Motor neuron (in vitro differentiated cells): ENCODE measurements at regions not wholly inside any gene's neighbourhood (a gene's known extent, or its start where the extent isn't known, plus 50 kb on each side); places are given as distances from the start of the nearest gene placed in this dataset.
A peak's percentile ranks its signal among the peaks of the same experiment; 100 is the strongest.

Source experiments
- ATAC-seq, 8 experiments: fragments of 200-7000 bp; cut with Tn5 transposase; replicated peaks in 6 of 8; 2 replicates each; pipeline ENCODE4 v1.8.0; 2021; ENCODE audit warnings: mild to moderate bottlenecking in 8 of 8, moderate library complexity in 8 of 8
- H3K27ac ChIP-seq, 2 donors: fragments of 250-450 bp; sonication (Bioruptor Pico); 2 replicates each; pipeline ENCODE4 v1.9.0; 2021; ENCODE audit warnings: antibody characterized with exemption in 2 of 2, mild to moderate bottlenecking in 2 of 2, moderate library complexity in 1 of 2
- H3K4me1 ChIP-seq, 2 donors: fragments of 250-450 bp; sonication (Bioruptor Pico); replicated peaks in 1 of 2; 2 replicates each; pipeline ENCODE4 v1.6.1; 2021; ENCODE audit warnings: antibody characterized with exemption in 2 of 2, mild to moderate bottlenecking in 2 of 2, moderate library complexity in 1 of 2
- H3K4me3 ChIP-seq, 5 donors: fragments of 250-450 bp; sonication (Bioruptor Pico); 2 replicates each; pipeline ENCODE4 v1.9.0; 2021; ENCODE audit warnings: antibody characterized with exemption in 5 of 5, mild to moderate bottlenecking in 5 of 5, moderate library complexity in 4 of 5
- WGBS, 10 experiments: fragments of 450-650 bp; shearing (Covaris generic); methylation state at CpG; one replicate each; pipeline ENCODE4 v1.0.0; 2022; 5-methylcytosine and 5-hydroxymethylcytosine counted together
- in situ Hi-C, 9 experiments: fragments of 400-800 bp; cut with MboI; loops; one replicate each; pipeline ENCODE4 v1.15.0; 2021; ENCODE audit warnings: low sequenced_read_pairs in 9 of 9, low pct_unique_long_range_greater_than_20kb in 2 of 9; ENCODE audit not compliant: unreplicated experiment in 9 of 9

DNA sequence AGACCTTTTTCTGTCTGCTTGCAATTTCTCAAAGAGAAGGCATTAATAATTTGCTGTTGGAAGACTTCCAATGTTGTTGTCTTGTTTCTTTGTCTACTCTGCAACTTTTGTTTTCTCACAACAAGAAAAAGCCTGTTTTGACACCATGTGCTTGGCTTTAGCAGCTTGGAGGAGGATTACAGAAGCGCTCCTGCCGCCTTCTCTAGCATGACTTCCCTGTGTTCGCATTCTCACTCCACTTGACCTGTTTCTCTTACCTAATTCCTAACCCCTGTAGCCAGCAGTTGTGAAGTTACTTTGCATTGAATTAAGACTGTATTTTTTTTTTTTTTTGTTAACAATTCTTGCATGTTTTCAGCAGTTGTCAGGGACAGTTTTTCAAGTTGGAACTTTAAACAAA lies 235.3 kb upstream of the GOLIM4 start:
- no peak for ATAC-seq
- in situ Hi-C loops = no loop called here

DNA sequence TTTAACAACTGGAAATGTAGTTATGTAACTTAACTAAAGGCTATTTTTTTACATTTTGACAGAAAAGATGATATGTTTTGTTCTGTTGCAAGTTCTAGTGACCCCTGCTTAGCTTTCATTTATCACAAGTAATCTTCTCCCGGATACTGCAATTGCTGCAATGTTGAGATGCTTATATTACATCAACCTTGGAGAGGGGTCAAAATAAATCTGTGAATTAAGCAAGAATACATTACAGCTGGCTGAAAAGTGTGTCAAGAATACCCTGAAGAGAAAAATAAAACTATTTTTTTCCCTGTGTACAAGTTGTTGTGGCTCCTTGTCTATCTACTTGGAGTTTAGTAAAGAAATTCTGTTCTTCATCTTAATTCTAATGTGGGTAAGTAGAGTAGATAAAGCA lies 232.1 kb upstream of the GOLIM4 start:
- ATAC-seq = peak in 1 of 8 experiments; percentile 37
- no peak overlapping the region for H3K4me3 ChIP-seq
- in situ Hi-C loops = no loop called here
- WGBS, 10 experiments = 0 to 83% (median 45%) methylated on average over 1 of the region's 1 CpG; no CpG with 5 or more reads in 5 of the 10 experiments
- no peak overlapping the region for H3K27ac ChIP-seq
- H3K4me1 ChIP-seq = peaks cover 11 to 26% of the 10 kb centered on the region in 2 donors

More for the DNA sequence above, 235.3 kb upstream of the GOLIM4 start:
- WGBS, 10 experiments = 50 to 100% (median 96%) methylated on average over 1 to 3 of the region's 3 CpGs; no CpG with 5 or more reads in 2 of the 10 experiments
- peaks cover 20 to 34% of the 10 kb centered on the region in 2 donors for H3K4me1 ChIP-seq
- H3K27ac ChIP-seq = no peak overlapping the region
- no peak overlapping the region for H3K4me3 ChIP-seq

GRCh38 chr3:168325684-168326083 lies 230.0 kb upstream of the GOLIM4 start:
- H3K4me1 ChIP-seq = peaks cover 4 to 18% of the 10 kb centered on the region in 2 donors
- no peak overlapping the region for H3K4me3 ChIP-seq
- in situ Hi-C loops = no loop called here
- ATAC-seq = peak in 1 of 8 experiments; percentile 41
- H3K27ac ChIP-seq = no peak overlapping the region

DNA sequence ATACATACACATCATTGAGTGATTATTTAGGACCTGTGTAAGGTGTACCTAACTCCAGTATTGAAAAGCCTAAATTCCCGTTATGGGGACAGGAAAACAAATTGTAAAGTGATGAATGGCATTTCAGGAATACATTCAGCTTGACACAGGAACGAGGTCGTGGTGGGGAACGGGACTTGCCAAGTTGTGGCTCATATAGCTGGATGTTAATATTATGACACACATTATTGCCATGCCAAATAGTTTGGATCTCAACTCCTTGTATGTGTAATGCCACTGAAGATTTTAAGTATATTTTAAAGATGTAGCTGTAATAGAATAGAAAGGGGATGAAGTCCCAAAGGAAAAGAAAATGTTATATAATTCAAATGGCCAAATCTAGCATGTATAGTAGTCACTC lies 227.2 kb upstream of the GOLIM4 start:
- Histone ChIP-seq H3K4me1 (peaks cover 0 to 5% of the 10 kb centered on the region in 2 donors), H3K4me3 (no peak overlapping the region), H3K27ac (no peak overlapping the region)
- WGBS, 10 experiments = 2 to 100% (median 75%) methylated on average over 1 to 4 of the region's 4 CpGs
- in situ Hi-C loops = no loop called here
- ATAC-seq = no peak

DNA sequence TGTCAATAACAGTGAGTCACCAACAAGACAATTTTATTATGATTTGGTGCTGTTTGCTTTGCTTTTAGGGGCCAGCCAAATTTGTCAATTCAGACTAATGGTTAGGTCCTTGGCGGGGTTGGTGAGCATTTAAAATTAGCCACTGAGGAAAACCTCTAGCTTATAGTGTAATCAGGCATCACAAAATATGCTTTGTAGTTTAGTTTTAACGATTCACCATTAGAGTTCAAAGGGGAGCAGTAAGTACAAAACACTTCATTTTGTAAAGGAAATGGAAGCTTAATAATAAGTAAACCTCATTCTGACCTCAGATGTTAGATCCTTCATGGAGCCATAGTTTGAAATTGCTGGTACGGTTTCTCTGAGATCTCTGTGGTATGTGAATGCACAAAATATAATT lies 218.4 kb upstream of the GOLIM4 start:
- no peak overlapping the region for H3K27ac ChIP-seq
- in situ Hi-C loops = no loop called here
- ATAC-seq = no peak
- 20 to 100% (median 87%) methylated on average over 1 to 3 of the region's 3 CpGs for WGBS, 10 experiments
- peaks cover 17% of the 10 kb centered on the region in 2 donors for H3K4me1 ChIP-seq
- no peak overlapping the region for H3K4me3 ChIP-seq

DNA sequence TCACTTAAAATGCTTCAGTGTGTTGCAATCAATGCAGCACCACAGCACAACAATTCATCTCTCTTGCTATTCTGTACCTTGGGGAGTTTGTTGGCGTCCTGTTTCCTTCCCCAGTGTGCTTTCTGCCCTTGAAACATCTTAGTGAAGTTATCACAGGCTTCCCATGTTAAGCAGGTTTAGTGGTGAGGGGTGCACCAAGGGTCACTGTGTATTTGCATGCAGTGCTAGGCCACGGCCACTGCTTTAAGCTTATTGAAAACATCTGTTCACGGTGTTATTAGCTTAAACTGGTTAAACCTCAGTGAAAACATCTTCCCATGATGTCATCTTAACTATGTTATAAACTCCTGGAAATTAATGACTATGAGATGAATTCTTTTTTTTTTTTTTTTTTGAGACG lies 217.3 kb upstream of the GOLIM4 start:
- in situ Hi-C loops = no loop called here
- Histone ChIP-seq H3K4me3 (no peak overlapping the region), H3K4me1 (peaks cover 17% of the 10 kb centered on the region in 2 donors), H3K27ac (no peak overlapping the region)
- WGBS, 10 experiments = 18 to 100% (median 64%) methylated on average over 1 to 3 of the region's 4 CpGs; no CpG with 5 or more reads in 3 of the 10 experiments
- peak in 4 of 8 experiments; percentile 13 to 73 (median 45) for ATAC-seq

- in situ Hi-C loops = no loop called here
- peaks cover 5 to 7% of the 10 kb centered on the region in 2 donors for H3K4me1 ChIP-seq
- no peak overlapping the region for H3K4me3 ChIP-seq
- H3K27ac ChIP-seq = no peak overlapping the region
- ATAC-seq = no peak
Measured at GRCh38 chr3:168307893-168308292, 212.2 kb upstream of the GOLIM4 start.

GRCh38 chr3:168295027-168295426 lies 199.3 kb upstream of the GOLIM4 start:
- no peak overlapping the region for H3K4me3 ChIP-seq
- no peak for ATAC-seq
- no peak overlapping the region for H3K27ac ChIP-seq
- H3K4me1 ChIP-seq = peaks cover 5 to 6% of the 10 kb centered on the region in 2 donors
- in situ Hi-C loops = no loop called here
- WGBS, 10 experiments = 0 to 100% (median 86%) methylated on average over 1 of the region's 1 CpG; no CpG with 5 or more reads in 5 of the 10 experiments

DNA sequence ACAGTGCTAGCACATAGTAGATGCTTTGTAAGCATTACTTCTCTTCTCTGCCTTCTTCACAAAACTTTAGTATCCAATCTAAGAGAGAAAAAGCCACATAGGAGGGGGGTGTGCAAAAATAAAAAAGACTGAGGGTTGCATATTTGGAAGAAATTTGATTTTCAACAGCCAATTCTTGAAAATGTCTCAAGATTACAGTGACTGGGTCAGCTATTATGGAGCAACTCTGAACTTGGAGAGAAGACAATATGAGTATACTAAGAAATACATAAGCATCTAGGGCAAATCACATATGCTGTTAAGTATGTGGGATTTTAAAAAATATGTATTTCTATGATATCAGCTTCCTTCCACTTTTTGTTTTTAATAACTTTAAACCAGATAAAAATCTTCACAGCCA lies 196.6 kb upstream of the GOLIM4 start:
- H3K27ac ChIP-seq = no peak overlapping the region
- H3K4me3 ChIP-seq = no peak overlapping the region
- in situ Hi-C loops = no loop called here
- ATAC-seq = peak in 1 of 8 experiments; percentile 39
- peaks cover 25 to 27% of the 10 kb centered on the region in 2 donors for H3K4me1 ChIP-seq

DNA sequence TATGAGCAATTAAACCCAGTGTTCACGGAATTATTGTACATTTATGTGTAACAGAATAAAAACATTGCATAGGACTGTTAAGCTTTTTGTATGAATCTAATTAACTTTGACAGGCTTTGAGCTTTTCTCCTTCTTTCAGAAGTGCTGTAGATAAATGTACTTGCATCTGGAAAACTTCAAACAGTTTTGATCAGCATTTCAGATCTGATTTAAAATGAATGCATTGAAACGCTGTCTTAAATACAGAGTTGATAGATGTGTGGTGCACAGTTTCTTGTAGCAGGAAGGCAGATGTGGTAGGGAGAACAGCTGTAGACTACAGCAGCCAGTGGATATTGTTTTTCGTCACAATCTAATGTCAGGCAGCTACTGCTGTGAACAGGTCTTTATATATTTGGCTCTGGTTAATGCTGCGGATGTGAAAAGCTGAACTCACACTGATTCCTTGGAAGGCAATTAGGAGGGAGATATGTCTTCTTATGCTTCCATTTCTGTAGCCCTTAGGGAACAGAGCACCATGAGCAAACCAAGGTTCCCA lies 193.8 kb upstream of the GOLIM4 start:
- H3K27ac ChIP-seq = no peak overlapping the region
- ATAC-seq = peak in 5 of 8 experiments; percentile 6 to 50 (median 32)
- 5 to 86% (median 63%) methylated on average over 1 to 4 of the region's 4 CpGs for WGBS, 10 experiments

DNA sequence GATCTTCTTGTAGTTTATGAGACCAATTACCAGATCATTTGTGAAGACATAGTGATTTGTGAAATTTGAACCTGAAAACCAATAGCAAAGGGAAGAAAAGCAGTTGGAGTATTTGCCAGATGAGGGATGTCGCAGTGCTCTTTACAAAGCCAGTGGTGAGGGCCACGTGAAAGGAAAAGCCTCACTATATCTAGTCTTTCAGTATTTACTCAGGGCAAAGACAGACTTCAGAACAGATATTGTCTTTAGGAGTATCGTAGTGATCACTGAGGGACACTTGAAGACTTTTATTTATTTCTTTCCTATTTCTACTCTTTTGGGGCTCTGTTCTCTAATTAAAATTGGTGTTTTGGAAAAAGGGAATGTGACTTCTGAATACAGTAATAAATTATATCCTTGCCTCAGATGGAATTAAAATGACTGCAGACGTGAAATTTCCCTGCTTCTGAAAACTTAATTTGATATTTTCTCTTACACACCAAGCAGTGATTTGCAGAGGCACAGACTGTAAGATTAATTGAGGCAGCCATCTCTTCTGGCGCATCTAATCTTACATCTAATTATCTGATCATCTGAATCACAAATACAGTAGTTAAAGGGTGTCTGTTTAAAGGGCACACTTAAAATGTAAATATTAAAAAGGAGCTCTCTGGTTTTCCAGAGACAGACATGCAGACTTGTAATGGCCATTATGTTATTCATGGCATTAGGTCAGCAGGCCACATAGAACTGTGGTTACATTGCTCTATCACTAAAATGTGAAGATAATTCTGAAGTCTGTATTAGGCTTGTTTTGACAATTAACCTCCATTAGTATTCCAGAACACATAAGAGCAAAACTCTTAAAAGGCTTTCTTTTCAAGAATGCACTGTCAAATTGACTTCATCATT lies 193.0 kb upstream of the GOLIM4 start:
- ATAC-seq = peak; percentile 52 to 80 (median 62)
- H3K4me3 ChIP-seq = no peak overlapping the region
- peaks cover 25 to 27% of the 10 kb centered on the region in 2 donors for H3K4me1 ChIP-seq
- H3K27ac ChIP-seq = no peak overlapping the region
- in situ Hi-C loops = no loop called here
- 14 to 73% (median 46%) methylated on average over 1 to 5 of the region's 5 CpGs for WGBS, 10 experiments

More for the DNA sequence above, 193.8 kb upstream of the GOLIM4 start:
- in situ Hi-C loops = no loop called here
- no peak overlapping the region for H3K4me3 ChIP-seq
- H3K4me1 ChIP-seq = peaks cover 25 to 27% of the 10 kb centered on the region in 2 donors

DNA sequence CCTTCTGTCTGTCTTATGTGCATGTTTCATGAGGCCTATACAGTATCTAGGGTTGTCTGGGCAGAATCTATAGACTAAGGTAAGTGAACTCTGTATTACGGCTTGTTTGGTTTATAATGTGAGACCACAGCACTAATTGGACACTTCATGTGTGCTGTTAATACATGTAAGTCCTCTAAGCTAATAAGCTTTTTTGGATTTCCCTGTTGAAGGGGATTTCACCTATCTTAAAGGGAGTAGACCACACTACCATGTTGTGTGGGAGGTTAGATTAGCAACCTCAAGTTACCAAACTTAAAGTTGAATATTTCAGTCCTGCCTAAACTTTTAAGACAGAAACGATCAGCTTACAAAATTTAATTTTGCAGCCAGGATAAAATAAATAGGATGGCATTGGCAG lies 189.8 kb upstream of the GOLIM4 start:
- Histone ChIP-seq H3K4me1 (peaks cover 20 to 22% of the 10 kb centered on the region in 2 donors), H3K4me3 (no peak overlapping the region), H3K27ac (no peak overlapping the region)
- 46 to 100% (median 90%) methylated on average over 1 to 2 of the region's 2 CpGs for WGBS, 10 experiments
- in situ Hi-C loops = no loop called here
- no peak for ATAC-seq

DNA sequence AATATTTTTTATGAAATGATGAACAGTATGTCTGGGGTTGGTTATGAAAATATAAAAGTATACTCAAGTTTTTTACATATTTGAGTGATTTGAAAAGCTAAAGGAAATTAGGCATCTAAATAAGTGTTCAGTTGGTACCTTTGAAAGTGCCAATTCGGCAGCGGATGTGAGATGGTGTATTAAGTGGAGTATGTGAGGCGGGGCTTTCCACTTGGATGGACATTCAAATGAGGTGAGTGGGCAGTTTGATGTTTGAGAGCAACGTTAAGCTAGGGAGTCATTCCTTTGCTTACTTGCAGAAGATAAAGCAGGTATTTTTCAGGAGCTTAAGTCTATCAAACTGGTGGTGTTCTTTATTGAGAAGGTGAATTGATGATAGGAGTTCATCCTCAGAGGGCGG lies 189.0 kb upstream of the GOLIM4 start:
- H3K4me1 ChIP-seq = peaks cover 16 to 19% of the 10 kb centered on the region in 2 donors
- no peak for ATAC-seq
- in situ Hi-C loops = no loop called here
- WGBS, 10 experiments = 48 to 100% (median 83%) methylated on average over 1 to 5 of the region's 5 CpGs
- H3K4me3 ChIP-seq = no peak overlapping the region
- H3K27ac ChIP-seq = no peak overlapping the region
